ENCODE measurements at regions not wholly inside any gene's neighbourhood (a gene's known extent, or its start where the extent isn't known, plus 50 kb on each side); places are given as distances from the start of the nearest gene placed in this dataset.
"Not testable (repeated sequence)": the region's sequence is repeated elsewhere in the genome, so short reads cannot be mapped to it uniquely, and the experiment has no call there.

DNA sequence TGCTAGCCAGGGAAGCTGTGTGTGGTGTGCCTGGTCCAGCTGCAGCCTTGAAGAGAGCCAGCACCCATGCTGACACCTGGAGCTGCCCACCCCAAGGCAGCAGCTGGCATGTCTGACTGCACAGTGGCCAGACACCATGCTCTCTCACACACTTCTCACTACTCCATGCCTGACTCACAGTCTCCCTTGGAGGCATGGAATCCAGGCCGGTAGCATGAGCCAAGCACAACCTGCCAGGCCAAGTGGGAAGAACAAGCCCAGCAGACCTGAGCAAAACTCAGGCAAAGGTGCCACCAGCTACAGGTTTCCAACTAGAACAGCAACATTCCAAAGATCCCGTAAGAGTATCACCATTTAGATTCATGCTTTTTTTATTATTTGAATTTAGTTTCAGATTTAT, 625.3 kb upstream of the LRRTM4 start:
- TF ChIP-seq, protein P1, sequence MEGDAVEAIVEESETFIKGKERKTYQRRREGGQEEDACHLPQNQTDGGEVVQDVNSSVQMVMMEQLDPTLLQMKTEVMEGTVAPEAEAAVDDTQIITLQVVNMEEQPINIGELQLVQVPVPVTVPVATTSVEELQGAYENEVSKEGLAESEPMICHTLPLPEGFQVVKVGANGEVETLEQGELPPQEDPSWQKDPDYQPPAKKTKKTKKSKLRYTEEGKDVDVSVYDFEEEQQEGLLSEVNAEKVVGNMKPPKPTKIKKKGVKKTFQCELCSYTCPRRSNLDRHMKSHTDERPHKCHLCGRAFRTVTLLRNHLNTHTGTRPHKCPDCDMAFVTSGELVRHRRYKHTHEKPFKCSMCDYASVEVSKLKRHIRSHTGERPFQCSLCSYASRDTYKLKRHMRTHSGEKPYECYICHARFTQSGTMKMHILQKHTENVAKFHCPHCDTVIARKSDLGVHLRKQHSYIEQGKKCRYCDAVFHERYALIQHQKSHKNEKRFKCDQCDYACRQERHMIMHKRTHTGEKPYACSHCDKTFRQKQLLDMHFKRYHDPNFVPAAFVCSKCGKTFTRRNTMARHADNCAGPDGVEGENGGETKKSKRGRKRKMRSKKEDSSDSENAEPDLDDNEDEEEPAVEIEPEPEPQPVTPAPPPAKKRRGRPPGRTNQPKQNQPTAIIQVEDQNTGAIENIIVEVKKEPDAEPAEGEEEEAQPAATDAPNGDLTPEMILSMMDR (IDR thresholded peaks at IDR 0.05): no peak
- H3K27ac ChIP-seq: no peak overlapping the region
- no peak overlapping the region for H3K4me3 ChIP-seq
- no peak for DNase-seq (ENCODE audit: low spot score)

DNA sequence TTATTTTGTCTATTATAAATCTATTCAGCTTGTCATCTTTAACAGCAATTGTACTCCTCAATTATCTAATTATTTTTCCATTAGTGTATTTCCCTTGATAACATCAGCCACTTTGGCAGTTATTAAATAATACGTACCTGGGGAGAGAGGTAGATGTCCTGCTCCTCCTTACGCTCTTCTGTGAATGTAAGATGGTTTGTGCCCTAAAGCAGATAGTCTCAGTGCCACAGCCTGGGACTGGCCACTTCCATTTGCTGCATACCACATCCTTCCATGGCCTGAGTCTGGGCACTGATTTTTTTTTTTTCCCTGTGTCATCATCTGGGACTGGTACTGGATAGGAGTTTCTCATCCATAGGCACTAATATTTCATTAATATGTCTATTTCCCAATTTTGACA, 632.4 kb upstream of the LRRTM4 start:
- Histone ChIP-seq H3K4me3 (no peak overlapping the region), H3K27ac (no peak overlapping the region)
- TF ChIP-seq, protein P1 (IDR thresholded peaks at IDR 0.05): no peak
- DNase-seq (ENCODE audit: low spot score): no peak

DNA sequence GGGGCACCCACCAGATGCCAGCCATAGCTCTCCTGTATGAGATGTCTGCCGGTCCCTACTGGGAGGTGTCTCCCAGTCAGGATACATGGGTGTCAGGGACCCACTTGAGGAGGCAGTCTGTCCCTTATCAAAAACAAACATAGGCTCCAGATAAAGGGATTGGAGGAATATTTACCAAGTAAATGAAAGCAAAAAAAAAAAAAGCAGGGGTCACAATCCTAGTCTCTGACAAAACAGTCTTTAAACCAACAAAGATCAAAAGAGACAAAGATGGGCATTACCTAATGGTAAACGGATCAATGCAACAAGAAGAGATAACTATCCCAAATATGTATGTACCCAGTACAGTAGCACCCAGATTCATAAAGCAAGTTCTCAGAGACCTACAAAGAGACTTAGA, 640.0 kb upstream of the LRRTM4 start:
- TF ChIP-seq, protein P1 (IDR thresholded peaks at IDR 0.05): no peak
- no peak overlapping the region for H3K27ac ChIP-seq
- H3K4me3 ChIP-seq: no peak overlapping the region
- DNase-seq (ENCODE audit: low spot score): no peak

DNA sequence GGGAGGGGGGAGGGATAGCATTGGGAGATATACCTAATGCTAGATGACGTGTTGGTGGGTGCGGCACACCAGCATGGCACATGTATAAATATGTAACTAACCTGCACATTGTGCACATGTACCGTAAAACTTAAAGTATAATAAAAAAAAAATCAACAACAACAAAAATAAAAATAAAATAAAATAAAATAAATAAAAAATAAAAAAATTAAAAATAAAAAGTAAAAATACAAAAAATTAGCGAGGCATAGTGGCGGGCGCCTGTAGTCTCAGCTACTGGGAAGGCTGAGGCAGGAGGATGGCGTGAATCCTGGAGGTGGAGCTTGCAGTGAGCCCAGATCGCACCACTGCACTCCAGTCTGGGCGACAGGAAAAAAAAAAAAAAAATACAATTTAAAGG, 650.0 kb upstream of the LRRTM4 start:
- not testable (repeated sequence) for H3K4me3 ChIP-seq; H3K27ac ChIP-seq; DNase-seq (ENCODE audit: low spot score)

DNA sequence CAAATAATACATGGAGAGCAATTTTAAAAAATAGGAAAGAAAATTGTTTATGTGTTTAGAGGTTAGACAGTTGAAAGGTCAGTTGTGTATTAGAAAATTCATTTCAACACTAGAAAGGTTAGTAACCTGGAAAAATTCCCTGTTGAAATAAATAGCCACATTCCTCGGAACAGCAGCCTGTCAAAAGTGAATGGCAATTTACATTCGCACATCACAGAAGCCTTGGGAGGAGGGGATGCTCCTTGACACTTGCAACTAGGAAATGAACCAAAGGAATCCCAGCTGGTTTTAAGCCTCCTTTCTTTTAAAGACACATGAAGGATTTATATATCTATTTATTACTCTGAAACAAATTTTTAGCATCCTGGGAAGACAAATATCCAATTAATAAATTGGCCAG, 653.5 kb upstream of the LRRTM4 start:
- DNase-seq (ENCODE audit: low spot score): no peak
- Histone ChIP-seq H3K4me3 (no peak overlapping the region), H3K27ac (no peak overlapping the region)
- TF ChIP-seq, protein P1 (IDR thresholded peaks at IDR 0.05): no peak

DNA sequence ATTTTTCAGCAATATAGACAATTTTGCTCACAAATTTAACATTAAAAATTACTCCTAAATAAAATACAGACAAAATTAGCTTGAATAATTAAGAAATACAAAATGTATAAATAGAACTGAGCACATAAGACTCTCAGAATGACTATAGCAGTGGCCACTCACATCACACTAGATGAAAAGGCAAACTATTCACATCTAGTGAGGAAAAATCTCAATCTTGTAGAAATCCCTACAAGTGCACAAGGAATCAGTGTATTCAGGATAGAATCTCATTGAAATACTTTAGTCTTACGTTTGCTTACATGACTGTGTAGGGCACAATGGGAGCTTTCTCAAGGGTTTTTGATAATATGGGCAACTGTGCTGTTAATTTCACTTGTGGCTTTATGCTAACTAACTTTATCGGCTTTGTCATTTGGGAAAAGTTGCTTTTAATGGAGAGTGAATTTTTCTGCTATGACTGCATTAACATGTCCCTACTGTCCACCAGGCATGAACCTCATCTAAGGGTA, 678.9 kb upstream of the LRRTM4 start:
- no peak overlapping the region for H3K4me3 ChIP-seq
- DNase-seq (ENCODE audit: low spot score): no peak
- TF ChIP-seq, protein P1 (IDR thresholded peaks at IDR 0.05): no peak
- H3K27ac ChIP-seq: no peak overlapping the region

DNA sequence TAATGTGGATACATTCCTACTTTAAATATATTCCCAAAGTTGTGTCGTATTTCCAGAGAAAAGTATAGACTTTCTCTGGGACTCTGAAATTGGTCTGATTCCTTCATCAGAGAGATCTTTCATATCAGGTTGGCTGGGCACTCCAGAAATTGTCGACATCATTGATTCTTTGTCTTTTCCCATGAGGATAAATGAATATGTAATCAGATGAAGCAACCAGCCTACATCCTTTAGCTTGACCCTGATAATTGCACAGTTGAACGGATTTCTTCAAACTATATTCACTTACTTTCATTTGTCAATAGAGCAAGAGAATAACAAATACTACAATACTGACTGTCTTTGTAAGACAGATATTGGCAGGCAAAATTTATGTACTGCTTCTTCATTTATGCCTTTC, 680.2 kb upstream of the LRRTM4 start:
- Histone ChIP-seq H3K27ac (no peak overlapping the region), H3K4me3 (no peak overlapping the region)
- TF ChIP-seq, protein P1 (IDR thresholded peaks at IDR 0.05): no peak
- DNase-seq (ENCODE audit: low spot score): no peak

Data from coronary artery (tissue), 2 donors.